ENCODE measurements at regions not wholly inside any gene's neighbourhood (a gene's known extent, or its start where the extent isn't known, plus 50 kb on each side); places are given as distances from the start of the nearest gene placed in this dataset.

GRCh38 chr14:103209054-103209453 is 85.8 kb downstream of the TNFAIP2 start:
- Mint-ChIP-seq H3K27ac (no peak overlapping the region), H3K9me3 (peaks cover 10% of the 10 kb centered on the region), H3K36me3 (peaks cover 2% of the 10 kb centered on the region), H3K4me1 (peaks cover 12% of the 10 kb centered on the region), H3K27me3 (ENCODE audit: insufficient read depth, low read depth) (peaks cover 30% of the 10 kb centered on the region), H3K4me3 (peak overlapping the region; percentile 30)
- Histone ChIP-seq H3F3A (ENCODE audit: low read depth) (no peaks in the 10 kb centered on the region), H3K27ac (no peak overlapping the region), H2AFZ (replicated peaks) (no peak overlapping the region), H3K27me3 (peaks cover 45% of the 10 kb centered on the region), H3K4me2 (no peak overlapping the region), H3K9me3 (ENCODE audit: low read depth) (no peaks in the 10 kb centered on the region), H3K4me3 (no peak overlapping the region), H3K36me3 (no peaks in the 10 kb centered on the region), H3K79me2 (ENCODE audit: low read depth) (no peaks in the 10 kb centered on the region), H3K4me1 (no peaks in the 10 kb centered on the region), H3K9ac (no peak overlapping the region), H4K20me1 (ENCODE audit: low read depth) (no peaks in the 10 kb centered on the region)
- no peak for DNase-seq (ENCODE audit: low spot score)
- TF ChIP-seq EZH2phosphoT487 (IDR thresholded peaks at IDR 0.05) (no peak), EZH2 (IDR thresholded peaks at IDR 0.05) (peak; percentile 16)
- TF ChIP-seq, protein P1, sequence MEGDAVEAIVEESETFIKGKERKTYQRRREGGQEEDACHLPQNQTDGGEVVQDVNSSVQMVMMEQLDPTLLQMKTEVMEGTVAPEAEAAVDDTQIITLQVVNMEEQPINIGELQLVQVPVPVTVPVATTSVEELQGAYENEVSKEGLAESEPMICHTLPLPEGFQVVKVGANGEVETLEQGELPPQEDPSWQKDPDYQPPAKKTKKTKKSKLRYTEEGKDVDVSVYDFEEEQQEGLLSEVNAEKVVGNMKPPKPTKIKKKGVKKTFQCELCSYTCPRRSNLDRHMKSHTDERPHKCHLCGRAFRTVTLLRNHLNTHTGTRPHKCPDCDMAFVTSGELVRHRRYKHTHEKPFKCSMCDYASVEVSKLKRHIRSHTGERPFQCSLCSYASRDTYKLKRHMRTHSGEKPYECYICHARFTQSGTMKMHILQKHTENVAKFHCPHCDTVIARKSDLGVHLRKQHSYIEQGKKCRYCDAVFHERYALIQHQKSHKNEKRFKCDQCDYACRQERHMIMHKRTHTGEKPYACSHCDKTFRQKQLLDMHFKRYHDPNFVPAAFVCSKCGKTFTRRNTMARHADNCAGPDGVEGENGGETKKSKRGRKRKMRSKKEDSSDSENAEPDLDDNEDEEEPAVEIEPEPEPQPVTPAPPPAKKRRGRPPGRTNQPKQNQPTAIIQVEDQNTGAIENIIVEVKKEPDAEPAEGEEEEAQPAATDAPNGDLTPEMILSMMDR (IDR thresholded peaks at IDR 0.05) = peak; percentile 31

GRCh38 chr14:103209506-103209905 is 86.2 kb downstream of the TNFAIP2 start:
- Mint-ChIP-seq H3K27me3 (ENCODE audit: insufficient read depth, low read depth) (peaks cover 30% of the 10 kb centered on the region), H3K4me1 (peaks cover 12% of the 10 kb centered on the region), H3K27ac (no peak overlapping the region), H3K4me3 (no peak overlapping the region), H3K9me3 (peaks cover 8% of the 10 kb centered on the region), H3K36me3 (peaks cover 2% of the 10 kb centered on the region)
- H3F3A ChIP-seq (ENCODE audit: low read depth) = no peaks in the 10 kb centered on the region
- no peak overlapping the region for H3K27ac ChIP-seq
- H3K4me2 ChIP-seq = no peak overlapping the region
- H3K79me2 ChIP-seq (ENCODE audit: low read depth) = no peaks in the 10 kb centered on the region
- no peaks in the 10 kb centered on the region for H3K9me3 ChIP-seq (ENCODE audit: low read depth)
- no peak for DNase-seq (ENCODE audit: low spot score)
- no peaks in the 10 kb centered on the region for H3K4me1 ChIP-seq
- H4K20me1 ChIP-seq (ENCODE audit: low read depth) = no peaks in the 10 kb centered on the region
- no peak overlapping the region for H3K4me3 ChIP-seq
- TF ChIP-seq, protein P1 (IDR thresholded peaks at IDR 0.05) = no peak
- TF ChIP-seq EZH2phosphoT487 (IDR thresholded peaks at IDR 0.05) (no peak), EZH2 (IDR thresholded peaks at IDR 0.05) (no peak)
- H3K9ac ChIP-seq = no peak overlapping the region
- no peak overlapping the region for H2AFZ ChIP-seq (replicated peaks)
- no peaks in the 10 kb centered on the region for H3K36me3 ChIP-seq
- H3K27me3 ChIP-seq = peaks cover 45% of the 10 kb centered on the region

- Mint-ChIP-seq H3K27me3 (ENCODE audit: insufficient read depth, low read depth) (peaks cover 17% of the 10 kb centered on the region), H3K4me3 (no peak overlapping the region), H3K4me1 (peaks cover 10% of the 10 kb centered on the region), H3K9me3 (no peaks in the 10 kb centered on the region), H3K36me3 (no peaks in the 10 kb centered on the region), H3K27ac (no peak overlapping the region)
- Histone ChIP-seq H3K9me3 (ENCODE audit: low read depth) (no peaks in the 10 kb centered on the region), H4K20me1 (ENCODE audit: low read depth) (no peaks in the 10 kb centered on the region), H2AFZ (replicated peaks) (no peak overlapping the region), H3K27me3 (peaks cover 22% of the 10 kb centered on the region), H3K4me2 (no peak overlapping the region), H3K27ac (no peak overlapping the region), H3K36me3 (no peaks in the 10 kb centered on the region), H3K4me3 (no peak overlapping the region), H3K9ac (no peak overlapping the region), H3K79me2 (ENCODE audit: low read depth) (no peaks in the 10 kb centered on the region), H3K4me1 (no peaks in the 10 kb centered on the region), H3F3A (ENCODE audit: low read depth) (no peaks in the 10 kb centered on the region)
- no peak for DNase-seq (ENCODE audit: low spot score)
- TF ChIP-seq, protein P1 (IDR thresholded peaks at IDR 0.05) = no peak
- TF ChIP-seq EZH2 (IDR thresholded peaks at IDR 0.05) (no peak), EZH2phosphoT487 (IDR thresholded peaks at IDR 0.05) (no peak)
Measured at GRCh38 chr14:103213331-103213730, 90.1 kb downstream of the TNFAIP2 start.
